Renal cortical epithelial cell (primary cell): ENCODE measurements at regions not wholly inside any gene's neighbourhood (a gene's known extent, or its start where the extent isn't known, plus 50 kb on each side); places are given as distances from the start of the nearest gene placed in this dataset.

Experiments
- DNase-seq: peaks from one replicate; pipeline ENCODE4 v3.0.0-alpha.2; 2011; ENCODE audit warnings: low read depth

DNA sequence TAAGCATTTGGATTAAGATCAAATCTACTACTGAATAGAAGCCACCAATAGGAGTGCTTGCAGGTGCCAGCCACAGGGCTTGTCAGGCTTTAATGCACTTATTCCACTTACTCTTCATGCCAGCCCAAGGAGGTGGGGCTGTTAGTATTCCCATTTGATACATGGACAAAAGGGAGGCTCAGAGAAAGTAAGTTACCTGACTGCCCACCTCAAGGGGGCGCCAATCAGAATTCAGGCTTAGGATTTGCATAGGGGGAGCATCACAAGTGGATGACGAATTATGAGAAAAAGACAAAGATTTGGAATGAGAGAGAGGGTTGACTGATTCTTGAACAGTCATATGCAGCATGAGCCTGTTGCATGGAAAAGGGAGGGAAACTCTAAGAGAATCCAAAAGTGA is 188.4 kb upstream of the TSHZ2 start:
- DNase-seq: no peak

DNA sequence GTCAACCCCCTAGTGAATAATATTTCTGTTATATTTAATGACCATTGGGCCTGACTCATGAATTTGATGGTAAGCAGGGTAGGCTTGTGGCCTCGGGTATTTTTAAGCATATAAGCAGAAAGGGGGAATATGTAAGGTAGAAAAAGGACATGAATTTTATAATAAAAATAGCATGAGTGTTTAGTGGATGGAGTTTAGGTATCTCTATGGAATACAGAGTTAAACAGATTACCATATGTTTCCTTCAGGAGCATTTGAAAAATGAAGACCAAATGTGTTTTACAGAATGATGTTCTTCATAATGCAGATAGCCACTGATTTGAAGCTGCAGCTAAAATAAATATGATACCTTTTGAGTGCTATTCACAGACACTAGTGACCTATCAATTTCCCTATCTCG is 191.7 kb upstream of the TSHZ2 start:
- DNase-seq: no peak

DNA sequence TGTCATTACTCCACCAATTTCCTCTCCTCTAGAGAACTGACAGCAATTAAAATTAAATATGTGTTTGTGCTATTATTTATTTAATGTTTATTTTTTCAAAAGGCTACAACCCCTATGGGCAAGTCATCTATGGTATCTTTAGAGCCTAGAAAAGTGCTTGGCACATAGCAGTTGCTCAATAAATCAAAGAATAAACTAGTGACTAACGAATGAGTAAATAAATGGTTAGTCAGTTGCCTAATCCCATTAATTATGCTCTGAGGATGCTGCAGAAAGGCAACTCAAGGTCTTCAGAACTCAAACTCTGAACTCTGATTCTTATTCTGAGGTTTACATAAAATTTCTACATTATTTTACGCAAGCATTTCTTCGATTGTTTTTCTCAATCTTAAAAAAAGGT is 193.0 kb upstream of the TSHZ2 start:
- DNase-seq: no peak

DNA sequence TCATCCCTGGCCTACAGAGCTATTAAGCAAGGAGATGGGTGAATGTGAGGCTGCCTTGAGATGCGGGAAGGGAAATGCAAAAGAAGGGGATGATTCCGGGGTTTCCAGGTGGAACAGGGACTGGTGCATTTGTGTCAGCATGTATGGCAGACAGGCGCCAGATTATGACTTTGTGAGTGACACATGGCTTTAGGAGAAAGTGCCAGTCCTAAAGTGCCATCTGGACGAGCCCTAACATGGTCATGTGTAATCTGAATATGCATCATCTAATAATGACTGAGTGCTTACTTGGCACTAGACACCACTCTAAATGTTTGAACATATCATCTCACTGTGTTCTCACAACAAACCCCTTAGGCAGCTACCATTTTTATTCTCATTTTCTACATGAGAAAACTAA is 195.0 kb upstream of the TSHZ2 start:
- no peak for DNase-seq

DNA sequence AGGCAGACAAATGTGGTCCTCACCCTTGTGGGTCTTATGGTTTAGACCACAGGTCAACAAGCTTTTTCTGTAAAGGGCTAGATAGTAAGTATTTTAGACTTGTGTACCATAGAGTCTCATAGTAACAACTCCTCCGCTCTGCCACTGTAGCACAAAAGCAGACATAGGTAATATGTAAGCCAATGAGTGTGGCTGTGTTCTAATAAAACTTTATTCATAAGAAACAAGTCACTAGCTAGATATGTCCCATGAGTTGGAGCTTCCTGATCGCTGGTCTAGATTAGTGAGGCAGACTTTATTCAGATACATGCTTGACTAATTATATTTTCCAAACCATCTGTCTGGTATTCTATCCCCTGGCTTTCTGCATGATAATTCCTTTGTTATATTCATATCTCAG is 196.4 kb upstream of the TSHZ2 start:
- DNase-seq: no peak

DNA sequence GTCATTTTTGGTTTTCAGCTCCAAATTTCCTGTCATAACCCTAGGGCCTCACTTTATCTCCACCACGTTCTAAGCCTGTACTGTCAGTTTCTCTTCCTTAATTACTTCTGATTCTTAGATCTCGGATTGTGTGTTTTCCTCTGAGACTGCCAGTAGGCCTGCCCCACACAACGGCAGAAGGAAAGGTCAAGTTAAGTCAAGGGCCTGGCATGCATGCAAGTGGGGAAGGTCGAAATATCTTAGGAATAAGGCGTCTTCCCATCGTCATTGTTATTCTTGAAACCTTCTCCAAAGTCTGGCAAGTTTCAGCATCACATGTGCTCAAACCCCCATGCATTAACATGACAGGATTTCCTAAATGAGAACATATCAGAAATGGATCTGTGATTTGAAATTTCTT is 203.5 kb upstream of the TSHZ2 start:
- no peak for DNase-seq

DNA sequence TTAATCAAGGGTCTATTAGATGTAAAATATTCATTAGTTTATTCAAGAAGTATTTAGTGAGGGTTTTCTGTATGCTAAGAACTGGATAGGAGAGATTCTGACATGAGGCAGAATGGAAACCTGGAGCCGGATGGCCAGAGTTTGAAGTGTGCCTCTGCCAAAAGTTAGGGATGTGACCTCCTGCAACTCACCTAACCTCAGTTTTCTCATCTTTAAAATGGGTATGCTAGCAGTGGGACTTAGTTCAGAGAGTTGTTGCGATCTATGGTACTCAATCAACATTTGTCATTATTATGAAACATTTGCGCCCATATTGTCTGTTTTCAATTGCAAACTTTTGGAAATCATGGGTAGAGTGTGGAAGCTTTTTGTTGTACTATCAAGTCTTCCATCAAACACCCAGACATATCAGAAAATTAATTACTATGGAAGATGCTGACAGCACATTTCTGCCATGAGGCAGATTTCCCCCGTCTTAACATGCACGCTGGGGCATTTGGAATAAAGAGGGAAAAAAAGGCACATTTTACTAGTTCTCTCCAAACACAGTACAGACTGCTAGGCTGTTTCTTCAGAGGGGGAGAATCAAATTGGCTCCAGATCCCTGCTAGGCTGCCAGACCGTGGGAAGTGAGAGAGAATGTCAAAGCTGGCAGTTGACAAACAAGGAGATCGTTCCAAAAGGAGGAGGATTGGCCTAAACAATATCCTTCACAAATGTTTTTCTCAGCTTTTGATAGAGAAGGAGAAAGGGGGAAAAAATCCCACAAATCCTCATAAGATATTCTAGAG is 205.3 kb upstream of the TSHZ2 start:
- DNase-seq: no peak

DNA sequence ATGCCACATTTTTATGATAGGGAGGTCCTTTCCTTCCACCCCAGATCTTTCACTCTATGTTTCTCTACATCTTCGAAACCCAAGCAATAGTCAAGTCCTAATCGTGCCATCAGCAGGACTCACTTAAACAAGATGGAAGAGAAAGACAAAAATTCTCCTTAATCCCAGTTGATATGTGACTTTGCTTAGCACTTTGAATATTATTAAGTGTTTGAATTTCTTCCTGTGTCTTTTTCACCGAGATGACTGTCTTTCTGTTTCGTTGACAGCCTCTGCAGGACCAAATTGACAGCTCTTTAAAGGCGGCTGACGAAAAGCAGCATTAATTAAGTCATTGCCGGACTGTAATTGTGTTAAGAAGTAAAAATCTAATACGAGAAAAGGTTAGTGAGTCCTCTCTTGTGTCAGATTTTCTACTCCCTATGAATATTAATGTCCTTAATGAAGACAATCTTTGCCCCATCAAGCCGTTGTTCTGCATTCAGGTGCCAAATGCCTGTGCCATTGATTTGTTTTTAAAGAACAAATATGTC is 208.8 kb upstream of the TSHZ2 start:
- no peak for DNase-seq

DNA sequence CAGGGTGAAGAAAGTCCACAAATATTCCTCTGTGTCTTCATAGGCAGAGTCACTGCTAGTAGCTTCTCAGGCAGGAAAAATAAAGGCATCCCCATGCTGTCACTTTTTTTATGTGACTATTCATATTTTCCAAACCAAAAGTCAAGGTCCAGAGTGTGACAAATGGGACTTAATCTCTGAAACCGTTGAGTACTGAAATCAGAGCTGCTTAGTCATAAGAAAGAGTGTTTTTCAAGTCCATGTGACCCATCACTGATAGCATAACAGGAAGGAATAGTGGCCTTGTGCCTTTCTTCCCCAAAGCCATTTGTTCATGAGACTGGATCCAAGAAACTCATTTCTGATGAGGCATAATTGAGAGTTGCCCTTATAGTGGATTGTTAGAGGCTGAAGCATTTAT is 210.3 kb upstream of the TSHZ2 start:
- DNase-seq: no peak

DNA sequence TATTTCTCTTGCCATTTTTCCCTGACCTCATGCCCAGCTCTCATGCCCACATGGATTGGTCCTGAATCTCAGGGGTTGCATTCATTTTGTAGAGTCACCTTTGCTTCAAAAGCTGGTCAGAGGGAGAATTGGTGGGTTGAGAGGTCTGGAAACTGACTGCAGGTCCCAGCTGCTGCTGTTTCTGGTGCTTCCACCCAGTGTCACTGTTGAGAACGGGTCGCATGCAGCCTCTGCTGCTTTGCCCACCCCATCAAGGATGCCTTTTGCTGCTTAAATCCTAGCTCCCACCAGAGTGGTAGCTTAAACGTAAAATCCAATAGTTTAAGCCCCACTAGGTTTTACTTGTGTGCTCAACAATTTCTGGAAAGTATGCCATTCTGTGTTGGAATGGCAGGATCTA is 211.4 kb upstream of the TSHZ2 start:
- no peak for DNase-seq

DNA sequence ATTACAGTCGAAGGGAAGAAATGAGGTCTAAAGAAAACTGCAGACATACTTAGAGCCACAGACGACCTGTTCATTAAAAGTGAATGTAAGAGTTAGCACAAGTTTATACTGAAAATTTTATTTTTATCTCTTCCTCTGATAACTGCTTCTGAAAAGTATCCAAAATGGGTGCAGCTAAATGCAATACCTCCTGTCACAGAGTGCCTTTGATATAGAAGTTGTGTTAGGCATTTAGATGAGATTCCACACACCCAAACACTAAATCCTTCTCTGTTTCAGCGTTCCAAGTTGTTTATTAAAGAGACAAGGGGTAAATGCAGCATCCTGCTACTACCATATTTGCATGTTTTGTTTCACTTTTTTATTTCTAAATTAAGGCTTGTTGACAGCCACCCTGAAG is 214.7 kb upstream of the TSHZ2 start:
- no peak for DNase-seq

DNA sequence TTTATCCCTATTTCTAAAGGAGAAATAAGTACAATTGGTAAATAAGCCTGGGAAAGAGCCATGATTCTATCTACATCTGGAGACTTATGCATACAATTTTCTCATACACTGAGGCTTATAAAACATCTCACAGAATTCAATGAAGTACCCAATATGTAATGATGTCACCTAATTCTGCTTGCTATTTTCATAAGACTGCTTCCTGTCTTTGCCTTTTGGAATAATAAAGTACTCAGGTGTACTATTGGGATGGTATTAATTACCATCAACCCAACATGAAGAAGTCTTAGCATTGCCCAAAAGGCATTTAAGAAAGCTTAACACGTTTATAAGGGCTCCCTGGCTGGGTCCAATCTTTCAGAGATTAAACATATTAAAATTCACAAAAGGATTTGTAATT is 216.4 kb upstream of the TSHZ2 start:
- no peak for DNase-seq

DNA sequence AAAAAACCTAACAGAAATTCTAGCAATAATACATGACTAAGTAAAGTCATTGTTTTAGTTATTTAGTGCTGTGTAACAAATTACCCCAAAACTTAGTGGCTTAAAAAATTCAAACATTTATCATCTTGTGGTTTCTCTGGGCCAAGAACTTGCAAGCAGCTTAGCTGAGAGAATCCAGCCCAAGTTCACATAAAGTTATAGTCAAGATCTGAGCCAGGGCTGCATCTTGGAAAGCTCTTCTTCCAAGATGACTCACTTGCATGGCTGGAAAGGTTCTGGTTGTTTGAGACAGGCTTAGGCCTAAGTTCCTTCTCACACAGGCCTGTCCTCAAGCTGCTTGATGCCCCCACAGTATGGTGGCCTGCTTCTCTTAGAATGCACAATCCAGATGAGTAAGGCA is 217.8 kb upstream of the TSHZ2 start:
- no peak for DNase-seq

DNA sequence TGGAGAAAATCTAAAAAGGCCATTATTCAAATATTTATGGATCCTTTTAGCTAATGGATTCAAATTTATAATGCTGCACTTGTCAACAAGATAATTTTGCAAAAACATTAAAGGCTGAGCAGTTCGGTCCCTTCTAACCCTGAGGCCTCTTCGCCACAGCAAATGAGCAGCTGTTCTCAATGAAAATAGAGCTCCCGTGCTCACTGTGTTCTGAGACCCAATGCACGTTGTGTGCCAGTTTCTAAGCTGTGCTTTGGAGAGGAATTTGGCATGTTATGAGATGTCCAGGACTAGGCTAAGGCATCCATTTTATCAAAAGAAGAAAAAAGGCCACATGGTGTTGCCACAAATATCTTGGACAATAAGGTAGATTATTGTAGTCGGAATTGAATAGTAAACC is 220.1 kb upstream of the TSHZ2 start:
- no peak for DNase-seq

DNA sequence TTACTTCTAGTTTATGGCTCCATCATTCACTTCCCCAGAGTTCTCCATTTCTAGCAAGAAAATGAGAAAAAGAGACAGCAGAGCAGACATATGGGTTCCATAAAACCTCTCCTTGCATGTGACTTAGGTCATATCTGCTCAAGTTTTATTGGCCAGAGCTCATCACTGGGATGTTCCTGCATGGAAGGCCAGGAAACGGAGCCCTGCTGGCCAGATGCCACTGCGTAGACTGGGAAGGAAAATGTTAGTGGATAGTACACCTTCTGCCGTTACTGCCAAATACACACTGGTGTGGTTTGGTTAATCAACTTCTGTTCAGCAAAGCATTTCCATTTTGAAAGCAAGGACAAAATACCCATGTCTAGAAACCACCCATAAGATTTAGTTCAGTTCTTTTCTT is 220.6 kb upstream of the TSHZ2 start:
- no peak for DNase-seq

DNA sequence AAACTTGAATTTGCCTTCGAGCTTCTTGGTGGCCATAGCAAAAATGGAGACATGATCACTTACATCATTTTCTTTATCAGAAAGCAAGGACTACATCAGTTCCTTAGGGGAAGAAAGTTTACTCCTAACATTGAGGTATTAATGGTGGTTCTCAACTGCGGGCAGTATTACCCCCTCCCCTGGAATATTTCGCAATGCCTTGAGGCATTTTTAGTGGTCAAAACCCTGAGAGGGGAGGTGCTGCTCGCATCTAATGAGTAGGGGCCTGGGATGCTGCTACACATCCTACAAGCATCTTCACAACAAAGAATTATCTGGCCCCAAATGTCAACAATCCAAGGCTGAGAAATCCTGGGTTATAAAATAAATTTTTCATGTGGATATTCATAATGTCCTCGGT is 222.2 kb upstream of the TSHZ2 start:
- DNase-seq: no peak

DNA sequence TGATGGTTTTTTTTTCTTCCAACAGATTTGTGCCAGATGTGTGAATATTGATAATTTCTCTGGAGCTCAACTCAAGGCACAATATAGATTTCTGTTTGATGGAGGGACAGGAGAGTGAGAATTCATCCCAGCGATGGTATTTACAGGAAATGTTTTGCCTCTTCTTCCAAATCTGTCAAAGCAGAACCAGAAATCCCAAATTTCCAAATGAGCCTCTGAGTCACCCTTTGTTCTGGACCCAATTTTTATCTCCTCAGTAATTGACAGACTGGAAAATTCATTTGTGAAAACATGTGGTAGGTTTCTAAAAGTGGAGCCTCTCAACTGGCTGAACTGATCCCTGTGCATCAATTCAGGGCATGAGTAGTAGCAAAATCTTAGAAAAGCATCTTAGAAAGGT is 223.2 kb upstream of the TSHZ2 start:
- no peak for DNase-seq

DNA sequence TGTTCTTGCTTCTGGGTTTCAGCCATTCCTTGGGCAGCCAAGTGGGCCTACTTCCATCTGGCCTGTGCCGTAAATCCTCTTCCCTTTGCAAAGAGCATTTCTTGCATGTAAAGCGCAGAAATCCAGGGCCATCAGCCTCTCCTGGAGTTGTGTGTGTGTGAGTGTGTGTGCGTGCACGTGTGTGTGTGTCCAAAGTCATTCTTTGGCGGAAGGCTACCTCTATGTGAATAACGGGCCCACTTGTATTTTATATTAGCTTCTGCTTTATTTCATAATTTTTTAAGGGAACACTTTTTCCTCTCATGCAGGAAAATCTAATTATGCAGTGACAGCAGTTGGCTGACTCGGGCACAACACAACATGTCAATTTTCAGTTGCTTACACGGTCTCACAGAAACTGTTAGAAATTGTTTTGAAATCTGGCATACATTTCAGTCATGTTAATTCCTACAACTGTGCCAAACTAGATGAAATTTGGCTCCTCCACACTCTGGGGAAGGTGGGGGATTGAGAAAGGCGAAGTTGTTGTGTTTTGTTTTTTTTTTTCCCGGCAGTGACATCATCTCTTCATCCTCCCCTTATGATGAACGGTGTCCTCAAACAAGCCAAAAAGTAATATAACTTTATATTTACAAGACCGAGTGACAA is 223.7 kb upstream of the TSHZ2 start:
- no peak for DNase-seq

DNA sequence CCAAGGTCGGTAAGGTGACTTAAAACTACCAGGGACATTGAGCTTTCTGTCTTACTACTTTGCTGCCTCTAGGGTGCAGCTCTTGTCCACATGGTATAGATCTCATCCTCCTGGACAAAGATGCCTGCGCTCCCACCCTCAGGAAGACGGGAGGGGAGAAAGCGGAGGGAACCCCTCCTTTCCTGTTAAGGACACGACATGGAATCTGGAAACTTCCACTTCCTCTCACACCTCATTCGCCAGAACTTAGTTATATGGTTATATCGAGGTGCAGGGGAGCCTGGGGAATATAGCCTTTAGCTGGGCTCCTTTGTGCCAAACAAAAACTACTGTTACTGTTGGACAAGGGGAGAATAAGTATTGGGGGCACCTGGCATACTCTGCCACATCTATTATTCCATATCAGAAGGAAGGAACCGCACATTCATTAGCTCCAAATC is 224.3 kb upstream of the TSHZ2 start:
- DNase-seq: no peak

DNA sequence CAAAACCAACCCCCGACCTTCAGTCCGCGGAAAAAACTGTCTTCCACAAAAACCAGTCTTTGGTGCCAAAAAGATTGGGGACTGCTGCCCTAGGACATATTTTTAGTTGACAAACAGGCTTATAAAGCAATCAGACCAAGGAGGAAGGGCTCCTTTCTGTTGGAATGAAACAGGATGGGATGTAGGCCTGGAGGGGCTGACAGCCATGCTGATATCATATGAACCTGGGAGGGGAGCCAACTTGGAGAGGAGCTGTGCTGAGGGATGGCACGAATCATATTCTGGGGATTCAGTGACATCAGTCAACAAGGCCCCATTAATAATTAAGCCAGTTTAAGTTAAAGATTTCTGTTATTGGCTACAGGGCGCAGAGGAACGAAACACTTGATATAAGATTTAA is 225.4 kb upstream of the TSHZ2 start:
- DNase-seq: no peak

DNA sequence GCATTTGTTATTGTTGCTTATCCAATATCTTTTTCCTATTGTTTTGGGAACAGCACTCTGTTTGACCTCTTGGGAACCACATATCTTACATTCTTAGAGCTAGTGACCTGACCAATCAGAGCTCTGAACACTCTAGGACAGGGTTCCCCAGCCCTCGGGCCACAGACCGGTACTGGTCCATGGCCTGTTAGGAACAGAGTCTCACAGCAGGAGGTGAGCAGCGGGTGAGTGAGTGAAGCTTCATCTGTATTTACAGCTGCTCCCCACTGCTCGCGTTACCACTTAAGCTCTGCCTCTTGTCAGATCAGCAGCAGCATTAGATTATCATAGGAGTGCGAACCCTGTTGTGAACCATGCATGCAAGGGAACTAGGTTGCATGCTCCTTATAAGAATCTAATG is 226.0 kb upstream of the TSHZ2 start:
- DNase-seq: no peak

DNA sequence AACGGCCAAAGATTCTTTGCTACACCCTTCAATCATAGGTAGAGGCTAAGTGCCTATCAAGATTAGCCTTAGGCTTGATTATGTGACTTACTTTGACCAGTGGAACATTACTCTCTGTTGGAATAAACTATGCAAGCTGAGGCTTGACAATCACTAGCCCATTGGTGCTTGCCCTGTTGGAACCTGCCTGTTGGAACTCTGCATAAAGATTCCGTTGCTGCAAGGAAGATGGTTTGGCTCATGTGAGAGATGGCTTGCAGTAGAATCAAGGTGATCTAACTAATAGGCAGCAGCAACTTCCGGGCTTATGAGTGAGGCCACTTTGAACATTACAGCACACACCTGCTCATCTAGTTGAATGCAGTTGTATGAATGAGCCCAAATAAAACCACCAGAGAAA is 227.7 kb upstream of the TSHZ2 start:
- DNase-seq: no peak

DNA sequence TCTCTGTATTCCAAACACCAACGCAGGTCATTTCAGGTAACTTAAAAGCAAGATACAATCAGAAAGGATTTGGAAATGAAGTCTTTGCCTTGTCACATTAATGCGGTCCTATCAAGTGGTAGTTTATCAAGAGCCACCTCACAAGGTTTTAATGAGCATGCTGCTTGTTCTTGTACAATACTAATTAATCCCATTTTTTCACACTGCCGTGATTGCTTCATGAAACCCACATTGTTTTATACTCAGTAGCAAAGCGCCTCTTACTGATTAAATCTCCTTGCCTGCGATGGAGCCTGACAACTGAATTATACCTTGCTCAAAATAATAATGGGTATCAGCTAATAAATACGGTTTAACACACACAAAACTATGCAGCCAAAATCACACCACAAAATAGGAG is 234.1 kb upstream of the TSHZ2 start:
- DNase-seq: no peak

DNA sequence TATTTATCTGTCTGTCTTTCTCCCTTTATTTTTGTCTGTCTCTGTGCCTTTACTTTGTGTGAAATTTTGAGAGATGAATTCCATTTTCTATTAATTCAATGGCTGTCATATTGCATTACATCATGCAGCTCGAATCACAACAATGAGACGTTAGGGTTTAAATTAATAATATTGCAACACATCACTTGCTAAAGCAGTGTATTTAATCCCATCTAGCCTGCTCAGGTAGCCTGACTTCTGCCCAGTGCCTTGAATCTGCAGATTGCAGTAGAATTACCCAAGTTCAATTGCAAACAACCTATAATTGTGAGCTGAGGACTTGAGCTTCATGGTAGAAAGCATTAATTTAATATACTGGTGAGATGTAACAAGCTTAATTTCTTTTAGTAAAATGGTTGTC is 235.7 kb upstream of the TSHZ2 start:
- DNase-seq: no peak
